Cardiac septum (tissue), 1 donor: ENCODE measurements at regions not wholly inside any gene's neighbourhood (a gene's known extent, or its start where the extent isn't known, plus 50 kb on each side); places are given as distances from the start of the nearest gene placed in this dataset.
"Not testable (repeated sequence)": the region's sequence is repeated elsewhere in the genome, so short reads cannot be mapped to it uniquely, and the experiment has no call there.

Experiments used
- DNase-seq: peaks from one replicate; pipeline ENCODE4 v3.0.0-alpha.2; 2020; ENCODE audit warnings: low spot score
- intact Hi-C: fragments of 100-400 bp; cut with DNase I; formaldehyde crosslinking; loops from one replicate; pipeline ENCODE4 v1.14.0; 2022
- donor health status: DM: no; HTN: no; CAD: no.

DNA sequence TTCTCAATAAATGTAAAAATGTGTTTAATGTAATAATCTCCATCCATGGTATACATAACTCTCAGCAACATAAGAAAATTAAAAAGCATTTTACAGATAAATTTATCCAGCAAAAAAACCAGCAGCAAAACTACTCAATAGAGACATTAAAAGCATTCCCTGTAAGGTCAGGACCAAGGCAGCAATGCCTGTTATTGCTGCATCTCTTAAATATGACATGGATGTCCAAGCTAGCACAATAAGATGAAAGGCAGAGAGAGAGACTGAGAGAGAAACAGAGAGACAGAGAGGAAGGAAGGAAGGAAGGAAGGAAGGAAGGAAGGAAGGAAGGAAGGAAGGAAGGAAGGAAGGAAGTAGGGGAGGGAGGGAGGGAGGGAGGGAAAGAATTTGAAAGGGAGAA, 289.0 kb upstream of the PAPPA start:
- DNase-seq = no peak
- intact Hi-C loops = no loop called here

DNA sequence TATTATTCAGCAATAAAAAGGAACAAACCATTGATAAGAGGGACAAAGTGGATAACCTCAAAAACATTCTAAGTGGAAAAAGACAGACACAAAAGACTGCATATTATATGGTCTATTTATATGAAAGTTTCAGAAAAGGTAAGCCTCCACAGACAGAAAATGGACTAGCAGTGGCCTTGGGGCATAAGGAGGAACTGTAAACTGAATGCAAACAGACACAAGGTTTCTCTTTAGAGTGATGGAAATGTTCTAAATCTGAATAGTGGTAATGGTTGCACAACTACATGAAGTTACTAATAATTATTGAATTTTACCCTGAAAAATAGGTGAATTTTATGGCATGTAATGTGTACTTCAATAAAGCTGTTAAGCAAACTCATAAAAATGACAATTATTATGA, 286.3 kb upstream of the PAPPA start:
- intact Hi-C loops = no loop called here
- no peak for DNase-seq

- intact Hi-C loops = no loop called here
- no peak for DNase-seq
Measured at GRCh38 chr9:115877852-115878438, 275.6 kb upstream of the PAPPA start.

DNA sequence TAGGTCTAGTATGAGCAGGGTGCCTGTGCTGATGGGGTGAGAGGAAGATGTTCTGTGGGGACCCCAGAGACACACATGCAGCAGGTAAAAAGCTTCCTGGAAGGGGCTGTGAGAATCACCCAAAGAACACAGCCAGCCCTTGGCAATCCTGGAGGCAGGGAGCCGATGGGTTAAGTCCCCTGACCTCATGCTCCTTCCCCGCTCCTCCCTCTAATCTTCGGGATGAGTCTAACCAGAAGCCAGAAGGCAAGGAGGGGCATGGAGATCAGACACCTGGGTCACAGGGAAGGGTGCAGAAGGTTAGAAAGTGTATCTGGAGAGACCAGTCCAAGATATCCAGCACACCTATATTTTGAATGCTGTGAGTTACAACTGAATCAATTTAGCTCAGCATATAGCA, 274.1 kb upstream of the PAPPA start:
- no peak for DNase-seq
- intact Hi-C loops = no loop called here

GRCh38 chr9:115880221-115880885, 273.2 kb upstream of the PAPPA start:
- no peak for DNase-seq
- intact Hi-C loops = loop anchor here (5.0 to 10.0 kb wide), 5 partner anchors 124 to 767 kb away; no protein-coding TSS in a partner anchor

GRCh38 chr9:115882911-115883310, 270.7 kb upstream of the PAPPA start:
- intact Hi-C loops = loop anchor here (5.0 to 10.0 kb wide), 5 partner anchors 122 to 764 kb away; no protein-coding TSS in a partner anchor
- DNase-seq = no peak

DNA sequence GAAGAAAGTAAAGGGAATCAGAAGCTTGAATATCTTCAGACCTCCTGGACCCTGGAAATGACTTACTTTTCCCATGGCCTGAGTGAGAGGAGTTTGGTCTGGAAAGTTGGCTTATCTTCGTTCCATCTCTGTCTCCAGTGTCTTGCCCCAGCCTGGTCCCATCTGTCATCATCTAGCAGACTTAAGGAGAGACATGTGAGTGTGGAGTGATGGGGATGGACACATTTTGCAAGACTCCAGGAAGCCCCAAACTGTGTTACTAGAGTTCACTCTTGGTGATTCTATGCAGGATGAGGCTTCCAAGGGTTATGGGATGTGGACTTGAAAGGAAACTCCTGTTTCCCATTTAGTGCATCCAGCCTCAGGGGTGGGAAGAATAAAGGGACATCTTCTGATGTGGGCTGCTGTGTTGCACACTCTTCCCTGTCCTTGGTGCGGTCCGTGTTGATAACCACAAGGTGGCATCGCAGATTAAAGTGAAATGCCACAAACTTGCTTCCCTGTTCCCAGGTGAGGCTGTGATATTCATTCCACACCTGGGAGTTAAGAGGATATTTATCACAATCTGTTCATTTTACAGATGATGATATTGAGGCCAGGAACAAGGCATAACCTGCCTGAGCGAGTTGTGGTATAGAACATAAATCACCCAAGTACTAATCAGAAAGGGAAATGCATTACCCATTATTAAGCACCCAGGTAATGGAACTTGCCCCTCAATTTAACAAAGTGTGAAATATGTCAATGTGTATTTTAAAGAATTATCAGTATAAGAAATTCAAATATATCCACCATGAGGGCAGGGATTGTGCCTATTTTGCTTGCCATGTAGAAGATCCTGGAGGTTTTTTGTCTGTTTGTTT, 269.9 kb upstream of the PAPPA start:
- no peak for DNase-seq
- intact Hi-C loops = loop anchor here (5.0 to 10.0 kb wide), 5 partner anchors 121 to 764 kb away; no protein-coding TSS in a partner anchor

DNA sequence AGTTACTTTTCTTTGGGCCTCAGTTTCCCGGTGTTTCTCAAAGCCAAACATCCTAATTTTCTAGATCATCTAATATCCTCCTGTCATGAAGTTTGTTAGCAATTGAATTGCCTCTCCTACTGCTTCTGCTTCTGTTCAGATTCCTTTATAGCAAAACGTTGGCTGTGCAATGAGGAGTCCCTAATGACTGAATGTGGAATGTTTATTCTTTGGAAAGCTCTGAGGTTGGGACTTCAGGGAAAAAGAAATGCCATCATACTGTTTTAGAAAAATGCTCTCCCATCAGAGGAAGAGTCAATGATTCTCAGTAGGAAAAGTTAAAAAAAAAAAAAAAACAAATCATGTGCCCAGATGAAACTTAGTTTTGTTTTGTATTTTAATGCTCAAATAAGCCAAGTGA, 268.7 kb upstream of the PAPPA start:
- intact Hi-C loops = loop anchor here (5.0 to 10.0 kb wide), 5 partner anchors 120 to 762 kb away; no protein-coding TSS in a partner anchor
- no peak for DNase-seq

GRCh38 chr9:115888131-115888530, 265.5 kb upstream of the PAPPA start:
- intact Hi-C loops = loop anchor here (10.0 kb wide), 4 partner anchors 117 to 687 kb away; no protein-coding TSS in a partner anchor
- DNase-seq = no peak

DNA sequence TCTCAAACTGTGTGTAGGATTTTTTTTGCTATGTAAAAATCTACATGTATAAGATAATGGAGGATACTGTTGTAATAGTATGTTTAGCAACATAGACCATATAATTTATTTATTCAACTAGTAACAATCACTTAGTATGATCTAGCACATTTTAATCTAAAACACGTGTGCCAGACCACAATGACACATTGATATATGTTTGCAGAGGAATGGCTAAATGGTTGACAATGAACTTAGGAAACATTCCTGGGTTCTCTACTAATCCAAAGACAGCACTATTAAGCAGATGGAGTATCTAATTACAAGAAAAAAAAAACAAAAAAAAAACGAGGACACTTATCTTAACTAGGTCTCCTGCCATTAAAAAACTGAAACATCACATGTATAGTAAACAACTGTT, 261.7 kb upstream of the PAPPA start:
- intact Hi-C loops = no loop called here
- no peak for DNase-seq

DNA sequence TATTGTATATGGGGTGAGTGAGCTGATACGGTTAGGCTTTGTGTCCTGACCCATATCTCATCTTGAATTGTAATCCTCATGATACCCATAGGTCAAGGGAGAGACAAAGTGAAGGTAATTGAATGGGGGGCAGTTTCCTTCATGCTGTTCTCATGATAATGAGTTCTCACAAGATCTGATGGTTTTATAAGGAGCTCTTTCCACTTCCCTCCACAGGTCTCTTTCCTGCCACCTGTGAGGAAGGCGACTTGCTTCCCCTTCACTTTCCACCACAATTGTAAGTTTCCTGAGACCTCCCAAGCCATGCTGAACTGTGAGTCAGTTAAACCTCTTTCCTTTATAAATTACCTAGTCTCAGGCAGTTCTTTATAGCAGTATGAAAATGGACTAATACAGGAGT, 255.1 kb upstream of the PAPPA start:
- DNase-seq, intact Hi-C loops: not testable (repeated sequence)

DNA sequence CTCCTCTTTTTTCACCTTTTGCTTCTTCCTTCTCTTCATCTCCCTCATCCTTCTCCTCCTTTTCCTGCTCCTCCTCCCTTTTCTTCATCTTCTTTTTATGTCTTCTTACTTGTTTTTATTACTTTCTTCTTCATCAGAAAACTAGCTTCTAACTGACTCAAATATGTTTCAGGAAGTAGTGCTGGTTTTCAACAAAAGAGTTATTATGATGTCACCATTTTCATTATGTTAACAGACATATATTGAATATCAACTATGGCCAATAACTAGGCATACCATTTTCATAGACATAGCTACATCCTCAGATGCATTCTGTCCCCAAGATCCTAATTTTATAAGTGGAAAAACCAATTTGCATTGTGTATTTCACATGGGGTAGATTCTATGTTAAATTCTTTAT, 252.9 kb upstream of the PAPPA start:
- intact Hi-C loops = no loop called here
- DNase-seq = no peak

GRCh38 chr9:115910959-115911358, 242.6 kb upstream of the PAPPA start:
- DNase-seq = no peak
- intact Hi-C loops = no loop called here

DNA sequence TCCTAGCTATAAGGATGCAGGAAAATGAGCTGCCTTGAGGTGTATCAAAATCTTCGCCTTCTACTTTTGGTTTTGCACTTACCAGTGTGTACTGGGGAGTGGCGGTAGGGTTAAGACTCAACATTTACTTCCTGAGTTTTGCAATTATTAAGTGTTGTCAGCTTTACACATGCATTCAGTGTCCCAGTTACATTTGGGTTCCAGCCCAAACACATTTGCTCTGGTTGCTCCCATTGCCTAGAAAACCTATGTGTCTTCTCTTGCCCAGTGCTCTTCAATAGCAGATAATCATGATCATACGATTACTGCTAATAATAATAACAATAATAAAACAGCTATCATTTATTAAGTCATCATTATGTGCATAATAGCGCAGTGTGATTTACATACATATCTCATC, 241.5 kb upstream of the PAPPA start:
- intact Hi-C loops = no loop called here
- DNase-seq = no peak

- no peak for DNase-seq
- intact Hi-C loops = no loop called here
Measured at GRCh38 chr9:115913696-115914095, 239.9 kb upstream of the PAPPA start.

DNA sequence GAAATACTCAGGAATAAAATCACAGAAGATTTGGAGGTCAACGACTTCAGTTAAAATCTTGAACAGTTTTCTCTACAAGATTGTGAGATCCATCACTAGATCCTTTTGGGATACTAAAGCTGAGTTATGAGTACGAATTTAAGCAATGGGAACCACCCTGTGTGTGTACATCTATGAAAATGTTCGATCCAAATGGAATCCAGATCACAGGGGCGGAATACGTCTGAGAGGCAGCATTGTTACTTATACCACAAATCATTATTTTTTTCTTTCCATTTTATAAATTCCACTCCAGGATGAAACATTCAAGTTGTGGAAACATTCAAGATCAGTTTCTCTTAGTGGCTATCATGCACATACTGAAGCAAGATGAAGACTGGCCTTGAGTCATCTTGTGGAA, 239.3 kb upstream of the PAPPA start:
- intact Hi-C loops = no loop called here
- no peak for DNase-seq

DNA sequence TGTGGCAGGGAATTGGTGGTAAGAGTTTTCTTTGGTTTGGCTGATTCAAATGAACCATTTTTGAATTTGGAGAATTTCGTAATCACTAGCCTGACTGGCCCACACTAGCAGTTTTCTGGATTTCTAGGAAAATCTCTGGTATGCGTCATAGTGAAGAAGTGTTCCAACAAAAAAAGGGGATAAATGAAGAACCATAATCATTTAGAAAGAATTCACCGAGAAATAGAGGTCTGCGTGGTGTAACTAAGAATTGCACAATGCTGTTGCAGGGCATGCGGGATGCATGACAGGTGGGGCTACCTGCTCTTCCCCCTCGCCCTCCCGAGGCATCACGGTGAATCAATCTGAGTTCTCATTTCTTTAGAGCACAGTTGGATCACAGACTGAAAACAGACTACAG, 232.3 kb upstream of the PAPPA start:
- intact Hi-C loops = no loop called here
- DNase-seq = no peak

- DNase-seq = no peak
- intact Hi-C loops = no loop called here
Measured at GRCh38 chr9:115922444-115922843, 231.1 kb upstream of the PAPPA start.

- DNase-seq = no peak
- intact Hi-C loops = no loop called here
Measured at GRCh38 chr9:115923410-115923809, 230.2 kb upstream of the PAPPA start.

DNA sequence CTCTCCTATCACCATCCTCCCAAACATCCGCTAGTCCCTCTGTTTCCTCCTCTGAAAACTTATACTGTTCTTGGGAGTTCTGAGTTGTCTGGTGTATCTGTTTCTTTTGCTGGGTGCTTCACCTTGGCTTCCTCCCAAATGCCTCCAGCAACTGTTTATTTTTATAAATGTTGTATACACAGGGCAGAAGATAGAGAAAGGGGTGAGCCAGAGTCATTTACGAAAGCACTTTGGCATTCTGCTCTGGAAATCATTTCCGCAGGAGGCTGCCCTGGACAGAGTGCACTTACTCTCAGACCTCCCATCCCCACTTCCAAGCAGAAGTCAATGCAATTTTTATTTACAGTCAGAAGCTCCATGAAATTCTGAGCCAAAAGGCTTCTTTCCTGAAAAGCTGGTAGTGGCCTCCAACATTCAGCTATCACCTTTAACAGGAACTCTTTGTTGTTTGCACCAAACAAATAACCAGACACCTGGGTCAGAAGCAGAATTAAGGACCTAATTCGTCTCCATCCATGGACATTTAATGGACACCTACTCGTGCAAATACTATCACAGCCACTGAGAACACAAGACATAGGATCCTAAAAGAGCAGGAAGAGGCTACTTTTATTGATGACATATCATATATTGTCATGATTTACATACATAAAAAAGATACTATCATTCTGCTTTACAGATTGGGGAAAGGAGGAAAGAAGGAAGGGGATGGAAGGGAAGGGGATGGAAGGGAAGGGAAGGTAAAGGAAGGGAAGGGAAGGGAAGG, 229.5 kb upstream of the PAPPA start:
- intact Hi-C loops = no loop called here
- no peak for DNase-seq
